ENCODE measurements at regions not wholly inside any gene's neighbourhood (a gene's known extent, or its start where the extent isn't known, plus 50 kb on each side); places are given as distances from the start of the nearest gene placed in this dataset.

DNA sequence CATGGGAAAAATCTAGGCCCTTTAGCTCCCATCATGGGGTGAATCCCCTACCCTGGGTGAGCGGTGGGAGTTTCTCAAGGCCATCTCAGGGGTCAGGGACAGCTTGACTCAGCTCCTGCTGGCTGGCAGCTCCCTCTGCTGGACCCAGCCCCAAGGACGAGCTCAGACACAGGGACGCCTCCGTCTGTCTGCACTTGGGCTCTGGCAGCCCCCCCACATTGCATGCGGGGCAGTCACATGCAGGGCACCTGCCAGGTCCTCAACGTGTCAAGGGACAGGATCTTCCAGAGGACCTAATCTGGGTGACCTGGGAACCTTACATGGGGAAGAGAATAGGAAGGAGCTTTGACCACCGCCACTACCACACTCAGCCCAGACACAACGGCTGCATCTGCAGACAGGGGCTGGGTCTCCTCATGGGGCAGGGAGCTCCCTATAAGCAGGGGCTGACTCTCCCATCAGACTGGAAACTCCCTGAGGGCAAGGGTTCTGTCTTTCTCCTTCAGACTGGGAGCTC is 173.4 kb downstream of the MRPL14 start (continued):
- TF ChIP-seq BCL6 (CRISPR knock-in tag; IDR thresholded peaks at IDR 0.05) (peak; percentile 75), KDM2A (CRISPR knock-in tag; IDR thresholded peaks at IDR 0.05; ENCODE audit: borderline replicate concordance, low read depth) (peak; percentile 51; the same call in 1 of the 2 replicates), FOXM1 (CRISPR knock-in tag; IDR thresholded peaks at IDR 0.05) (no peak), ZNF557 (CRISPR knock-in tag; IDR thresholded peaks at IDR 0.05) (no peak; the same call in 1 of the 2 replicates), ZNF547 (CRISPR knock-in tag; IDR thresholded peaks at IDR 0.05) (peak; percentile 78; the same call in 1 of the 2 replicates), ZNF335 (CRISPR knock-in tag; IDR thresholded peaks at IDR 0.05) (peak; percentile 63), MTA1 (CRISPR knock-in tag; IDR thresholded peaks at IDR 0.05; ENCODE audit: borderline replicate concordance) (peak; percentile 49; the same call in 1 of the 2 replicates), ZNF124 (CRISPR knock-in tag; IDR thresholded peaks at IDR 0.05) (peak; percentile 83; the same call in 1 of the 2 replicates), NR2F6 (IDR thresholded peaks at IDR 0.05) (peak; percentile 89), NR2F6 (CRISPR knock-in tag; IDR thresholded peaks at IDR 0.05) (peak; percentile 95), SOX6 (IDR thresholded peaks at IDR 0.05) (no peak), SOX6 (CRISPR knock-in tag; IDR thresholded peaks at IDR 0.05) (peak; percentile 60; the same call in 1 of the 2 replicates), MED1 (CRISPR knock-in tag; IDR thresholded peaks at IDR 0.05) (peak; percentile 82), ZNF431 (CRISPR knock-in tag; IDR thresholded peaks at IDR 0.05; ENCODE audit: borderline replicate concordance, low read depth) (0 out of 2 replicates have a peak, but pooled peaks have one; percentile 15), KDM6A (CRISPR knock-in tag; IDR thresholded peaks at IDR 0.05; ENCODE audit: low read depth) (no peak), ZNF460 (CRISPR knock-in tag; IDR thresholded peaks at IDR 0.05; ENCODE audit: borderline replicate concordance) (no peak), ZNF160 (CRISPR knock-in tag; IDR thresholded peaks at IDR 0.05) (no peak; the same call in 1 of the 2 replicates), KDM3A (CRISPR knock-in tag; IDR thresholded peaks at IDR 0.05; ENCODE audit: low read depth) (peak; percentile 82; the same call in 1 of the 2 replicates), ZNF839 (CRISPR knock-in tag; IDR thresholded peaks at IDR 0.05; ENCODE audit: borderline replicate concordance) (peak; percentile 95), ATF7 (IDR thresholded peaks at IDR 0.05) (no peak), ATF7 (CRISPR knock-in tag; IDR thresholded peaks at IDR 0.05) (no peak), PCBP1 (IDR thresholded peaks at IDR 0.05; ENCODE audit: borderline replicate concordance, low read depth, low read length) (no peak), SKI (IDR thresholded peaks at IDR 0.05; ENCODE audit: partially characterized antibody) (peak; percentile 85), ZFY (CRISPR knock-in tag; IDR thresholded peaks at IDR 0.05) (no peak)
- TF ChIP-seq, protein P1, sequence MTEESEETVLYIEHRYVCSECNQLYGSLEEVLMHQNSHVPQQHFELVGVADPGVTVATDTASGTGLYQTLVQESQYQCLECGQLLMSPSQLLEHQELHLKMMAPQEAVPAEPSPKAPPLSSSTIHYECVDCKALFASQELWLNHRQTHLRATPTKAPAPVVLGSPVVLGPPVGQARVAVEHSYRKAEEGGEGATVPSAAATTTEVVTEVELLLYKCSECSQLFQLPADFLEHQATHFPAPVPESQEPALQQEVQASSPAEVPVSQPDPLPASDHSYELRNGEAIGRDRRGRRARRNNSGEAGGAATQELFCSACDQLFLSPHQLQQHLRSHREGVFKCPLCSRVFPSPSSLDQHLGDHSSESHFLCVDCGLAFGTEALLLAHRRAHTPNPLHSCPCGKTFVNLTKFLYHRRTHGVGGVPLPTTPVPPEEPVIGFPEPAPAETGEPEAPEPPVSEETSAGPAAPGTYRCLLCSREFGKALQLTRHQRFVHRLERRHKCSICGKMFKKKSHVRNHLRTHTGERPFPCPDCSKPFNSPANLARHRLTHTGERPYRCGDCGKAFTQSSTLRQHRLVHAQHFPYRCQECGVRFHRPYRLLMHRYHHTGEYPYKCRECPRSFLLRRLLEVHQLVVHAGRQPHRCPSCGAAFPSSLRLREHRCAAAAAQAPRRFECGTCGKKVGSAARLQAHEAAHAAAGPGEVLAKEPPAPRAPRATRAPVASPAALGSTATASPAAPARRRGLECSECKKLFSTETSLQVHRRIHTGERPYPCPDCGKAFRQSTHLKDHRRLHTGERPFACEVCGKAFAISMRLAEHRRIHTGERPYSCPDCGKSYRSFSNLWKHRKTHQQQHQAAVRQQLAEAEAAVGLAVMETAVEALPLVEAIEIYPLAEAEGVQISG (CRISPR knock-in tag; IDR thresholded peaks at IDR 0.05): peak; percentile 45
- TF ChIP-seq, protein P2, sequence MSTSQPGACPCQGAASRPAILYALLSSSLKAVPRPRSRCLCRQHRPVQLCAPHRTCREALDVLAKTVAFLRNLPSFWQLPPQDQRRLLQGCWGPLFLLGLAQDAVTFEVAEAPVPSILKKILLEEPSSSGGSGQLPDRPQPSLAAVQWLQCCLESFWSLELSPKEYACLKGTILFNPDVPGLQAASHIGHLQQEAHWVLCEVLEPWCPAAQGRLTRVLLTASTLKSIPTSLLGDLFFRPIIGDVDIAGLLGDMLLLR (CRISPR knock-in tag; IDR thresholded peaks at IDR 0.05): no peak
- TF ChIP-seq, protein P3, sequence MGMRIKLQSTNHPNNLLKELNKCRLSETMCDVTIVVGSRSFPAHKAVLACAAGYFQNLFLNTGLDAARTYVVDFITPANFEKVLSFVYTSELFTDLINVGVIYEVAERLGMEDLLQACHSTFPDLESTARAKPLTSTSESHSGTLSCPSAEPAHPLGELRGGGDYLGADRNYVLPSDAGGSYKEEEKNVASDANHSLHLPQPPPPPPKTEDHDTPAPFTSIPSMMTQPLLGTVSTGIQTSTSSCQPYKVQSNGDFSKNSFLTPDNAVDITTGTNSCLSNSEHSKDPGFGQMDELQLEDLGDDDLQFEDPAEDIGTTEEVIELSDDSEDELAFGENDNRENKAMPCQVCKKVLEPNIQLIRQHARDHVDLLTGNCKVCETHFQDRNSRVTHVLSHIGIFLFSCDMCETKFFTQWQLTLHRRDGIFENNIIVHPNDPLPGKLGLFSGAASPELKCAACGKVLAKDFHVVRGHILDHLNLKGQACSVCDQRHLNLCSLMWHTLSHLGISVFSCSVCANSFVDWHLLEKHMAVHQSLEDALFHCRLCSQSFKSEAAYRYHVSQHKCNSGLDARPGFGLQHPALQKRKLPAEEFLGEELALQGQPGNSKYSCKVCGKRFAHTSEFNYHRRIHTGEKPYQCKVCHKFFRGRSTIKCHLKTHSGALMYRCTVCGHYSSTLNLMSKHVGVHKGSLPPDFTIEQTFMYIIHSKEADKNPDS (CRISPR knock-in tag; IDR thresholded peaks at IDR 0.05): no peak
- TF ChIP-seq, protein P4, sequence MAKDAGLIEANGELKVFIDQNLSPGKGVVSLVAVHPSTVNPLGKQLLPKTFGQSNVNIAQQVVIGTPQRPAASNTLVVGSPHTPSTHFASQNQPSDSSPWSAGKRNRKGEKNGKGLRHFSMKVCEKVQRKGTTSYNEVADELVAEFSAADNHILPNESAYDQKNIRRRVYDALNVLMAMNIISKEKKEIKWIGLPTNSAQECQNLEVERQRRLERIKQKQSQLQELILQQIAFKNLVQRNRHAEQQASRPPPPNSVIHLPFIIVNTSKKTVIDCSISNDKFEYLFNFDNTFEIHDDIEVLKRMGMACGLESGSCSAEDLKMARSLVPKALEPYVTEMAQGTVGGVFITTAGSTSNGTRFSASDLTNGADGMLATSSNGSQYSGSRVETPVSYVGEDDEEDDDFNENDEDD (CRISPR knock-in tag; IDR thresholded peaks at IDR 0.05; ENCODE audit: borderline replicate concordance): peak; percentile 44; the same call in 1 of the 2 replicates
